Right renal cortex interstitium (tissue), 3 donors: ENCODE measurements at regions not wholly inside any gene's neighbourhood (a gene's known extent, or its start where the extent isn't known, plus 50 kb on each side); places are given as distances from the start of the nearest gene placed in this dataset.
"Not testable (repeated sequence)": the region's sequence is repeated elsewhere in the genome, so short reads cannot be mapped to it uniquely, and the experiment has no call there.

Source experiments
- DNase-seq, 3 donors: peaks; one replicate each; pipeline ENCODE4 v3.0.0-alpha.2; 2013; ENCODE audit warnings: low read depth in 3 of 3, low spot score in 2 of 3

- no peak for DNase-seq
Observed at GRCh38 chr6:103855750-103856149, 1004.0 kb downstream of the HACE1 start.

GRCh38 chr6:103854059-103854458 is 1005.7 kb downstream of the HACE1 start:
- no peak for DNase-seq

GRCh38 chr6:103838457-103838856 is 1021.3 kb downstream of the HACE1 start:
- DNase-seq = no peak

- no peak for DNase-seq
Observed at GRCh38 chr6:103826209-103826608, 1033.5 kb downstream of the HACE1 start.

- no peak for DNase-seq
Observed at GRCh38 chr6:103820148-103820547, 1039.6 kb downstream of the HACE1 start.

GRCh38 chr6:103819509-103819908 is 1040.2 kb downstream of the HACE1 start:
- DNase-seq = no peak

GRCh38 chr6:103812970-103813369 is 1046.7 kb downstream of the HACE1 start:
- no peak for DNase-seq

GRCh38 chr6:103801901-103802479 is 1057.7 kb downstream of the HACE1 start:
- DNase-seq = not testable (repeated sequence)

- no peak for DNase-seq
Observed at GRCh38 chr6:103799971-103800670, 1059.6 kb downstream of the HACE1 start.

GRCh38 chr6:103798166-103798565 is 1061.6 kb downstream of the HACE1 start:
- DNase-seq = no peak

GRCh38 chr6:103797738-103798137 is 1062.0 kb downstream of the HACE1 start:
- no peak for DNase-seq

GRCh38 chr6:103791458-103791857 is 1068.3 kb downstream of the HACE1 start:
- no peak for DNase-seq

GRCh38 chr6:103784117-103784516 is 1075.6 kb downstream of the HACE1 start:
- no peak for DNase-seq

- DNase-seq = no peak
Observed at GRCh38 chr6:103783329-103783728, 1076.4 kb downstream of the HACE1 start.

- DNase-seq = no peak
Observed at GRCh38 chr6:103769431-103769830, 1090.3 kb downstream of the HACE1 start.

GRCh38 chr6:103750603-103751002 is 1109.1 kb downstream of the HACE1 start:
- DNase-seq = no peak

GRCh38 chr6:103734016-103734415 is 1125.7 kb downstream of the HACE1 start:
- DNase-seq = no peak

- DNase-seq = no peak
Observed at GRCh38 chr6:103729658-103730057, 1130.1 kb downstream of the HACE1 start.

- DNase-seq = no peak
Observed at GRCh38 chr6:103723438-103724322, 1136.0 kb downstream of the HACE1 start.

- no peak for DNase-seq
Observed at GRCh38 chr6:103722683-103723082, 1137.0 kb downstream of the HACE1 start.

- no peak for DNase-seq
Observed at GRCh38 chr6:103721923-103722322, 1137.8 kb downstream of the HACE1 start.

- DNase-seq = no peak
Observed at GRCh38 chr6:103720393-103720792, 1139.3 kb downstream of the HACE1 start.
